B cell (primary cell): ENCODE measurements at regions not wholly inside any gene's neighbourhood (a gene's known extent, or its start where the extent isn't known, plus 50 kb on each side); places are given as distances from the start of the nearest gene placed in this dataset.

ENCODE experiments used
- CTCF ChIP-seq: fragments of 200-600 bp; IDR thresholded peaks from one replicate; pipeline ENCODE4 v1.8.0; 2022; ENCODE audit warnings: antibody characterized with exemption, mild to moderate bottlenecking
- EZH2 ChIP-seq: IDR thresholded peaks from 2 replicates; pipeline ENCODE4 v1.6.1; 2012; ENCODE audit warnings: borderline replicate concordance, low read depth, mild to moderate bottlenecking, moderate library complexity, low read length; ENCODE audit not compliant: insufficient read depth, poor library complexity, severe bottlenecking

GRCh38 chr18:70452501-70452900, 163.7 kb downstream of the SOCS6 start:
- TF ChIP-seq CTCF, result no peak
- no peak for TF ChIP-seq EZH2
